HEK293 (cell line): ENCODE measurements at regions not wholly inside any gene's neighbourhood (a gene's known extent, or its start where the extent isn't known, plus 50 kb on each side); places are given as distances from the start of the nearest gene placed in this dataset.

Source experiments
- CTCF ChIA-PET: fragments of 350-600 bp; formaldehyde crosslinking; extraction: SDS; loops from one replicate; lab custom pipeline; 2021; ENCODE audit warnings: antibody characterized with exemption; lab: Yijun Ruan, JAX
- POLR2A ChIA-PET: fragments of 300-600 bp; formaldehyde crosslinking; extraction: SDS; loops from one replicate; lab custom pipeline; 2020; ENCODE audit warnings: antibody characterized with exemption, inconsistent platforms; lab: Yijun Ruan, JAX
- H3K27ac ChIP-seq: fragments of 200-500 bp; sonication (Bioruptor generic); 2 replicates; pipeline ENCODE4 v1.5.1; 2014; ENCODE audit warnings: low read depth, low read length, control low read depth, inconsistent platforms; ENCODE audit errors: extremely low read depth
- H3K36me3 ChIP-seq, 2 experiments: fragments of 200-500 bp in 1 of 2; sonication (Bioruptor generic) in 1 of 2; 1 replicate in 1 of 2; 2 replicates in 1 of 2; pipeline ENCODE4 v1.5.1; 2014 to 2017; ENCODE audit warnings: inconsistent platforms in 2 of 2, low read length in 2 of 2; ENCODE audit not compliant: control insufficient read depth in 2 of 2, insufficient read depth in 1 of 2
- H3K4me1 ChIP-seq: fragments of 200-500 bp; sonication (Bioruptor generic); 2 replicates; pipeline ENCODE4 v1.5.1; 2014; ENCODE audit warnings: mild to moderate bottlenecking, low read length, inconsistent platforms; ENCODE audit not compliant: control insufficient read depth, insufficient read depth
- H3K4me3 ChIP-seq: 2 replicates; pipeline ENCODE4 v1.5.1; 2011; ENCODE audit warnings: low read depth, mild to moderate bottlenecking, control low read depth, low read length, moderate library complexity
- H3K9me3 ChIP-seq: fragments of 200-500 bp; sonication (Bioruptor generic); 2 replicates; pipeline ENCODE4 v1.5.1; 2014; ENCODE audit warnings: low read depth, low read length, inconsistent platforms; ENCODE audit not compliant: control insufficient read depth, insufficient read depth
- ATF2 ChIP-seq: fragments of 450-650 bp; formaldehyde crosslinking; IDR thresholded peaks from 2 replicates; pipeline ENCODE4 v1.5.1; 2016; ENCODE audit warnings: missing biosample characterization, missing genetic modification characterization, low read depth
- OVOL3 ChIP-seq: fragments of 450-650 bp; formaldehyde crosslinking; IDR thresholded peaks from 2 replicates; pipeline ENCODE4 v1.5.1; 2016; ENCODE audit warnings: missing biosample characterization, missing genetic modification characterization
- REST ChIP-seq: fragments of 450-650 bp; formaldehyde crosslinking; IDR thresholded peaks from 2 replicates; pipeline ENCODE4 v1.5.1; 2016; ENCODE audit warnings: missing biosample characterization, missing genetic modification characterization
- TCF7L2 ChIP-seq: IDR thresholded peaks from 2 replicates; pipeline ENCODE4 v1.6.1; 2011; ENCODE audit warnings: low read depth, mild to moderate bottlenecking, inconsistent platforms, low read length, moderate library complexity, borderline replicate concordance
- ZNF114 ChIP-seq: fragments of 450-650 bp; formaldehyde crosslinking; IDR thresholded peaks from 2 replicates; pipeline ENCODE4 v1.5.0; 2017; ENCODE audit warnings: missing biosample characterization, missing genetic modification characterization
- ZNF184 ChIP-seq: fragments of 450-650 bp; IDR thresholded peaks from 2 replicates; pipeline ENCODE4 v1.5.1; 2018; ENCODE audit warnings: missing biosample characterization, mild to moderate bottlenecking, missing genetic modification characterization
- ZNF37A ChIP-seq: fragments of 450-650 bp; IDR thresholded peaks from 2 replicates; pipeline ENCODE4 v1.5.1; 2018; ENCODE audit warnings: missing biosample characterization, missing genetic modification characterization
- ZNF521 ChIP-seq: fragments of 450-650 bp; formaldehyde crosslinking; IDR thresholded peaks from 2 replicates; pipeline ENCODE4 v1.5.1; 2017; ENCODE audit warnings: missing biosample characterization, mild to moderate bottlenecking, missing genetic modification characterization
- ZNF530 ChIP-seq: fragments of 450-650 bp; formaldehyde crosslinking; IDR thresholded peaks from 2 replicates; pipeline ENCODE4 v1.5.1; 2016; ENCODE audit warnings: low read depth, missing biosample characterization, missing genetic modification characterization
- ZNF549 ChIP-seq: fragments of 450-650 bp; IDR thresholded peaks from 2 replicates; pipeline ENCODE4 v1.5.1; 2018; ENCODE audit warnings: missing biosample characterization, missing genetic modification characterization, mild to moderate bottlenecking, inconsistent platforms, moderate library complexity
- ZNF555 ChIP-seq: fragments of 450-650 bp; formaldehyde crosslinking; conservative IDR thresholded peaks from 2 replicates; pipeline ENCODE4 v1.5.1; 2017; ENCODE audit warnings: missing biosample characterization, mild to moderate bottlenecking, missing genetic modification characterization, inconsistent platforms
- ZNF560 ChIP-seq: fragments of 450-650 bp; formaldehyde crosslinking; IDR thresholded peaks from 2 replicates; pipeline ENCODE4 v1.5.1; 2017; ENCODE audit warnings: missing biosample characterization, missing genetic modification characterization, borderline replicate concordance
- ZNF610 ChIP-seq: fragments of 450-650 bp; formaldehyde crosslinking; IDR thresholded peaks from 2 replicates; pipeline ENCODE4 v1.5.1; 2016; ENCODE audit warnings: missing biosample characterization, missing genetic modification characterization, borderline replicate concordance
- ZNF658 ChIP-seq: fragments of 450-650 bp; formaldehyde crosslinking; IDR thresholded peaks from 2 replicates; pipeline ENCODE4; 2016; ENCODE audit warnings: missing biosample characterization, missing genetic modification characterization
- ZNF777 ChIP-seq: fragments of 450-650 bp; formaldehyde crosslinking; IDR thresholded peaks from 2 replicates; pipeline ENCODE4 v1.5.1; 2017; ENCODE audit warnings: missing biosample characterization, missing genetic modification characterization, borderline replicate concordance
- ZSCAN5A ChIP-seq: fragments of 450-650 bp; formaldehyde crosslinking; IDR thresholded peaks from 2 replicates; pipeline ENCODE4 v1.5.1; 2016; ENCODE audit warnings: missing biosample characterization, missing genetic modification characterization
- TF ChIP-seq, protein P1 (sequence below): fragments of 450-650 bp; formaldehyde crosslinking; IDR thresholded peaks from 2 replicates; pipeline ENCODE4 v1.5.1; 2017; ENCODE audit warnings: missing biosample characterization, missing genetic modification characterization
- TF ChIP-seq, protein P2 (sequence below): fragments of 450-650 bp; formaldehyde crosslinking; IDR thresholded peaks from 2 replicates; pipeline ENCODE4 v1.5.1; 2016; ENCODE audit warnings: missing biosample characterization, missing genetic modification characterization
- TF ChIP-seq, protein P3 (sequence below): fragments of 450-650 bp; formaldehyde crosslinking; IDR thresholded peaks from 2 replicates; pipeline ENCODE4 v1.5.1; 2016; ENCODE audit warnings: missing biosample characterization, missing genetic modification characterization

GRCh38 chr3:34934660-34935059 is 704.7 kb upstream of the ARPP21 start:
- Histone ChIP-seq H3K9me3 (no peaks in the 10 kb centered on the region), H3K36me3 (no peaks in the 10 kb centered on the region), H3K27ac (no peak overlapping the region), H3K4me3 (no peak overlapping the region), H3K4me1 (no peaks in the 10 kb centered on the region)
- ChIA-PET CTCF (no interaction called here), POLR2A (no interaction called here)
- TF ChIP-seq, protein P1, sequence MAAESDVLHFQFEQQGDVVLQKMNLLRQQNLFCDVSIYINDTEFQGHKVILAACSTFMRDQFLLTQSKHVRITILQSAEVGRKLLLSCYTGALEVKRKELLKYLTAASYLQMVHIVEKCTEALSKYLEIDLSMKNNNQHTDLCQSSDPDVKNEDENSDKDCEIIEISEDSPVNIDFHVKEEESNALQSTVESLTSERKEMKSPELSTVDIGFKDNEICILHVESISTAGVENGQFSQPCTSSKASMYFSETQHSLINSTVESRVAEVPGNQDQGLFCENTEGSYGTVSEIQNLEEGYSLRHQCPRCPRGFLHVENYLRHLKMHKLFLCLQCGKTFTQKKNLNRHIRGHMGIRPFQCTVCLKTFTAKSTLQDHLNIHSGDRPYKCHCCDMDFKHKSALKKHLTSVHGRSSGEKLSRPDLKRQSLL (tag by site-specific recombination): no peak
- no peak for TF ChIP-seq ZNF521 (tag by site-specific recombination)
- TF ChIP-seq ZNF610 (tag by site-specific recombination): no peak
- TF ChIP-seq OVOL3 (tag by site-specific recombination): no peak
- no peak for TF ChIP-seq ZNF549 (tag by site-specific recombination)
- no peak for TF ChIP-seq ZNF114
- no peak for TF ChIP-seq ATF2
- no peak for TF ChIP-seq ZNF560
- TF ChIP-seq, protein P2, sequence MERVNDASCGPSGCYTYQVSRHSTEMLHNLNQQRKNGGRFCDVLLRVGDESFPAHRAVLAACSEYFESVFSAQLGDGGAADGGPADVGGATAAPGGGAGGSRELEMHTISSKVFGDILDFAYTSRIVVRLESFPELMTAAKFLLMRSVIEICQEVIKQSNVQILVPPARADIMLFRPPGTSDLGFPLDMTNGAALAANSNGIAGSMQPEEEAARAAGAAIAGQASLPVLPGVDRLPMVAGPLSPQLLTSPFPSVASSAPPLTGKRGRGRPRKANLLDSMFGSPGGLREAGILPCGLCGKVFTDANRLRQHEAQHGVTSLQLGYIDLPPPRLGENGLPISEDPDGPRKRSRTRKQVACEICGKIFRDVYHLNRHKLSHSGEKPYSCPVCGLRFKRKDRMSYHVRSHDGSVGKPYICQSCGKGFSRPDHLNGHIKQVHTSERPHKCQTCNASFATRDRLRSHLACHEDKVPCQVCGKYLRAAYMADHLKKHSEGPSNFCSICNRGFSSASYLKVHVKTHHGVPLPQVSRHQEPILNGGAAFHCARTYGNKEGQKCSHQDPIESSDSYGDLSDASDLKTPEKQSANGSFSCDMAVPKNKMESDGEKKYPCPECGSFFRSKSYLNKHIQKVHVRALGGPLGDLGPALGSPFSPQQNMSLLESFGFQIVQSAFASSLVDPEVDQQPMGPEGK: no peak
- no peak for TF ChIP-seq ZNF777 (tag by site-specific recombination)

DNA sequence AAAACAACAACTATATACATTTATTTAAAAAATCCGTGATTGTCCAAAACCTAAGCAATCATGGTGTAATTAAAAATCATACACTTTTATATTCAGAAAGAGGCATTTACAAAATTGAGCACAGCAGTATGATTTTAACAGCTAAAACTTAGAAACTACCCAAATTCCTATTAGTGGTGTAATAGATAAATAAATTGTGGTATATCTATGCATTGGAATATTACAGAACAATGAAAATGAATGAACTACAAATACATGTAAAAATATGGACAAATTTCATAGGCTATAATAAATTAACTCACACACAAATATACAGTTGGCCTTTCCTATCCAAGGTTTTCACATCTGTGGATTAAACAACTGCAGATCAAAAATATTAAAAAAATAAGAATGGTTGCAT is 700.5 kb upstream of the ARPP21 start:
- ChIA-PET CTCF (no interaction called here), POLR2A (no interaction called here)
- no peaks in the 10 kb centered on the region for H3K9me3 ChIP-seq
- H3K36me3 ChIP-seq: no peaks in the 10 kb centered on the region
- no peak overlapping the region for H3K4me3 ChIP-seq
- H3K27ac ChIP-seq: no peak overlapping the region
- TF ChIP-seq ZNF555 (tag by site-specific recombination): no peak
- TF ChIP-seq REST (tag by site-specific recombination): no peak
- no peak for TF ChIP-seq TCF7L2
- H3K4me1 ChIP-seq: no peaks in the 10 kb centered on the region

- Histone ChIP-seq H3K36me3 (no peaks in the 10 kb centered on the region), H3K4me1 (no peaks in the 10 kb centered on the region), H3K9me3 (no peaks in the 10 kb centered on the region), H3K4me3 (no peak overlapping the region), H3K27ac (no peak overlapping the region)
- ChIA-PET CTCF (no interaction called here), POLR2A (no interaction called here)
- no peak for TF ChIP-seq ZSCAN5A (tag by site-specific recombination)
- TF ChIP-seq, protein P3, sequence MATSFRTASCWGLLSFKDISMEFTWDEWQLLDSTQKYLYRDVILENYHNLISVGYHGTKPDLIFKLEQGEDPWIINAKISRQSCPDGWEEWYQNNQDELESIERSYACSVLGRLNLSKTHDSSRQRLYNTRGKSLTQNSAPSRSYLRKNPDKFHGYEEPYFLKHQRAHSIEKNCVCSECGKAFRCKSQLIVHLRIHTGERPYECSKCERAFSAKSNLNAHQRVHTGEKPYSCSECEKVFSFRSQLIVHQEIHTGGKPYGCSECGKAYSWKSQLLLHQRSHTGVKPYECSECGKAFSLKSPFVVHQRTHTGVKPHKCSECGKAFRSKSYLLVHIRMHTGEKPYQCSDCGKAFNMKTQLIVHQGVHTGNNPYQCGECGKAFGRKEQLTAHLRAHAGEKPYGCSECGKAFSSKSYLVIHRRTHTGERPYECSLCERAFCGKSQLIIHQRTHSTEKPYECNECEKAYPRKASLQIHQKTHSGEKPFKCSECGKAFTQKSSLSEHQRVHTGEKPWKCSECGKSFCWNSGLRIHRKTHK (tag by site-specific recombination): no peak
- TF ChIP-seq ZNF530: no peak
- TF ChIP-seq ZNF658 (tag by site-specific recombination): no peak
- no peak for TF ChIP-seq ZNF184 (tag by site-specific recombination)
- TF ChIP-seq ZNF37A (tag by site-specific recombination): no peak
Measured at GRCh38 chr3:34942256-34942655, 697.1 kb upstream of the ARPP21 start.
